ENCODE measurements at regions not wholly inside any gene's neighbourhood (a gene's known extent, or its start where the extent isn't known, plus 50 kb on each side); places are given as distances from the start of the nearest gene placed in this dataset.
"Not testable (repeated sequence)": the region's sequence is repeated elsewhere in the genome, so short reads cannot be mapped to it uniquely, and the experiment has no call there.

- not testable (repeated sequence) for TF ChIP-seq CTCF (IDR thresholded peaks at IDR 0.05; ENCODE audit: insufficient read depth, low read length); POLR2AphosphoS5 (IDR thresholded peaks at IDR 0.05; ENCODE audit: low read depth); REST (IDR thresholded peaks at IDR 0.05; ENCODE audit: insufficient replicate concordance, low read depth)
Observed at GRCh38 chr1:227474072-227474471, 89.3 kb upstream of the ZNF678 start.

Data from HL-60 (cell line).